Activated CD8-positive, alpha-beta memory T cell treated with anti-CD3 and anti-CD28 coated beads for 36 hours (primary cell): ENCODE measurements at regions not wholly inside any gene's neighbourhood (a gene's known extent, or its start where the extent isn't known, plus 50 kb on each side); places are given as distances from the start of the nearest gene placed in this dataset.

Experiments
- CTCF ChIA-PET: fragments of 350-600 bp; sonication (Branson Sonifier 250); formaldehyde crosslinking; loops from one replicate; lab custom pipeline; 2021; ENCODE audit warnings: antibody characterized with exemption; lab: Charles Lee
- POLR2A ChIA-PET: fragments of 350-600 bp; sonication (Branson Sonifier 250); formaldehyde crosslinking; loops from one replicate; lab custom pipeline; 2021; ENCODE audit warnings: antibody characterized with exemption; lab: Charles Lee

- CTCF ChIA-PET = interaction anchor here (0.6 kb wide), 1 partner anchor 388 kb away, joined by 3 read pairs; no protein-coding TSS in a partner anchor
- POLR2A ChIA-PET = no interaction called here
Observed at GRCh38 chr5:166370928-166371690, 1920.3 kb upstream of the WWC1 start.

- ChIA-PET POLR2A (no interaction called here), CTCF (no interaction called here)
Observed at GRCh38 chr5:166373817-166374216, 1917.6 kb upstream of the WWC1 start.

GRCh38 chr5:166377756-166378155 lies 1913.7 kb upstream of the WWC1 start:
- ChIA-PET CTCF (no interaction called here), POLR2A (no interaction called here)

GRCh38 chr5:166379517-166379916 lies 1911.9 kb upstream of the WWC1 start:
- ChIA-PET CTCF (no interaction called here), POLR2A (no interaction called here)

GRCh38 chr5:166382031-166382430 lies 1909.4 kb upstream of the WWC1 start:
- POLR2A ChIA-PET = no interaction called here
- CTCF ChIA-PET = interaction anchor here (0.6 to 0.7 kb wide), 2 partner anchors 157 to 663 kb away, joined by 3 read pairs; no protein-coding TSS in a partner anchor

GRCh38 chr5:166398131-166398530 lies 1893.3 kb upstream of the WWC1 start:
- ChIA-PET CTCF (no interaction called here), POLR2A (no interaction called here)

GRCh38 chr5:166399781-166400180 lies 1891.7 kb upstream of the WWC1 start:
- CTCF ChIA-PET = no interaction called here
- POLR2A ChIA-PET = no interaction called here

GRCh38 chr5:166401391-166401790 lies 1890.1 kb upstream of the WWC1 start:
- CTCF ChIA-PET = no interaction called here
- POLR2A ChIA-PET = no interaction called here

GRCh38 chr5:166412191-166412590 lies 1879.3 kb upstream of the WWC1 start:
- POLR2A ChIA-PET = no interaction called here
- CTCF ChIA-PET = no interaction called here

- CTCF ChIA-PET = no interaction called here
- POLR2A ChIA-PET = no interaction called here
Observed at GRCh38 chr5:166427211-166427610, 1864.2 kb upstream of the WWC1 start.

GRCh38 chr5:166428264-166428803 lies 1863.1 kb upstream of the WWC1 start:
- POLR2A ChIA-PET = no interaction called here
- CTCF ChIA-PET = no interaction called here

GRCh38 chr5:166430491-166431319 lies 1860.7 kb upstream of the WWC1 start:
- POLR2A ChIA-PET = no interaction called here
- CTCF ChIA-PET = no interaction called here

- CTCF ChIA-PET = no interaction called here
- POLR2A ChIA-PET = no interaction called here
Observed at GRCh38 chr5:166431456-166431855, 1860.0 kb upstream of the WWC1 start.

- ChIA-PET CTCF (no interaction called here), POLR2A (no interaction called here)
Observed at GRCh38 chr5:166433679-166434078, 1857.8 kb upstream of the WWC1 start.

GRCh38 chr5:166436872-166437271 lies 1854.6 kb upstream of the WWC1 start:
- ChIA-PET CTCF (no interaction called here), POLR2A (no interaction called here)

- POLR2A ChIA-PET = no interaction called here
- CTCF ChIA-PET = interaction anchor here (1.2 kb wide), 1 partner anchor 9 kb away, joined by 3 read pairs; no protein-coding TSS in a partner anchor
Observed at GRCh38 chr5:166486348-166486747, 1805.1 kb upstream of the WWC1 start.

GRCh38 chr5:166488560-166488959 lies 1802.9 kb upstream of the WWC1 start:
- ChIA-PET CTCF (no interaction called here), POLR2A (no interaction called here)

- ChIA-PET POLR2A (no interaction called here), CTCF (no interaction called here)
Observed at GRCh38 chr5:166493040-166493439, 1798.4 kb upstream of the WWC1 start.

GRCh38 chr5:166493612-166494011 lies 1797.8 kb upstream of the WWC1 start:
- CTCF ChIA-PET = no interaction called here
- POLR2A ChIA-PET = no interaction called here

- CTCF ChIA-PET = no interaction called here
Observed at GRCh38 chr5:166497496-166498104, 1793.8 kb upstream of the WWC1 start.

More at GRCh38 chr5:166497496-166498104, 1793.8 kb upstream of the WWC1 start:
- POLR2A ChIA-PET = no interaction called here
